ENCODE measurements at regions not wholly inside any gene's neighbourhood (a gene's known extent, or its start where the extent isn't known, plus 50 kb on each side); places are given as distances from the start of the nearest gene placed in this dataset.

DNA sequence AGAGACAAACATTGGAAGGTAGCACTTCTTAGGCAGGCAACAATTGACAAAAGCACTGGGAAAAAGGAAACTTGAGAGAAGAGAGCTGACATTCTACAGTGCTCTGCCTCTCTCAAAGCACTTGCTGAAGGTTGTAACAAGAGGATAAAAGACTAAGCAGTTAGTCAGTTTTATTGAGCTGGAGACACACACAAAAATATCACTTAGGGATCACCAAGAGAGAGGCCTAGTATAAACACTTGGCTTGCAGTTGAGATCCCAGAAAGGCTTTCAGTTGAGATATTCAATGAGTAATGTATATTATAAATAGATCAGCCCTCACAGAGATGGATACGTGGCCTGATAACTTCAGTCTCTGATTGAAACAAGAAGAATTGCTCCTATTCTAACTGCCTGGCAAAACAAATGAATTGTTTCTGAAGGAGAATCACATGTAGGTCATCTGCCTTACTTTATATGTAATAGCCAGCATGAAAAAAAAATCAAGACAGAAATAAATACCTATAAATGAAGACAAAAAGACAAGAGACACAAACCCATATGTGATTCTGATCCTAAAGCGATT, 747.2 kb upstream of the MAN1A1 start:
- TF ChIP-seq GATA2 (CRISPR knock-in tag; IDR thresholded peaks at IDR 0.05) (no peak), REST (IDR thresholded peaks at IDR 0.05; ENCODE audit: low read depth, low read length) (no peak), TAF1 (IDR thresholded peaks at IDR 0.05; ENCODE audit: borderline replicate concordance, low read depth, low read length) (no peak), MAX (IDR thresholded peaks at IDR 0.05; ENCODE audit: low read depth) (no peak), SMC3 (IDR thresholded peaks at IDR 0.05; ENCODE audit: low read depth, low read length) (no peak), YY1 (IDR thresholded peaks at IDR 0.05; ENCODE audit: low read depth) (no peak), EZH2phosphoT487 (IDR thresholded peaks at IDR 0.05; ENCODE audit: borderline replicate concordance, low read depth) (no peak), EP300 (IDR thresholded peaks at IDR 0.05; ENCODE audit: borderline replicate concordance in 1 of 2, low read depth in 1 of 2, low read length in 1 of 2) (no peak), POLR2AphosphoS5 (IDR thresholded peaks at IDR 0.05; ENCODE audit: low read depth, low read length) (no peak), RFX5 (IDR thresholded peaks at IDR 0.05; ENCODE audit: low read length) (no peak), FOSL2 (IDR thresholded peaks at IDR 0.05; ENCODE audit: borderline replicate concordance, low read depth) (no peak), ELF1 (IDR thresholded peaks at IDR 0.05) (no peak)
- TF ChIP-seq, protein P1, sequence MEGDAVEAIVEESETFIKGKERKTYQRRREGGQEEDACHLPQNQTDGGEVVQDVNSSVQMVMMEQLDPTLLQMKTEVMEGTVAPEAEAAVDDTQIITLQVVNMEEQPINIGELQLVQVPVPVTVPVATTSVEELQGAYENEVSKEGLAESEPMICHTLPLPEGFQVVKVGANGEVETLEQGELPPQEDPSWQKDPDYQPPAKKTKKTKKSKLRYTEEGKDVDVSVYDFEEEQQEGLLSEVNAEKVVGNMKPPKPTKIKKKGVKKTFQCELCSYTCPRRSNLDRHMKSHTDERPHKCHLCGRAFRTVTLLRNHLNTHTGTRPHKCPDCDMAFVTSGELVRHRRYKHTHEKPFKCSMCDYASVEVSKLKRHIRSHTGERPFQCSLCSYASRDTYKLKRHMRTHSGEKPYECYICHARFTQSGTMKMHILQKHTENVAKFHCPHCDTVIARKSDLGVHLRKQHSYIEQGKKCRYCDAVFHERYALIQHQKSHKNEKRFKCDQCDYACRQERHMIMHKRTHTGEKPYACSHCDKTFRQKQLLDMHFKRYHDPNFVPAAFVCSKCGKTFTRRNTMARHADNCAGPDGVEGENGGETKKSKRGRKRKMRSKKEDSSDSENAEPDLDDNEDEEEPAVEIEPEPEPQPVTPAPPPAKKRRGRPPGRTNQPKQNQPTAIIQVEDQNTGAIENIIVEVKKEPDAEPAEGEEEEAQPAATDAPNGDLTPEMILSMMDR (IDR thresholded peaks at IDR 0.05): no peak
- TF ChIP-seq, protein P2, sequence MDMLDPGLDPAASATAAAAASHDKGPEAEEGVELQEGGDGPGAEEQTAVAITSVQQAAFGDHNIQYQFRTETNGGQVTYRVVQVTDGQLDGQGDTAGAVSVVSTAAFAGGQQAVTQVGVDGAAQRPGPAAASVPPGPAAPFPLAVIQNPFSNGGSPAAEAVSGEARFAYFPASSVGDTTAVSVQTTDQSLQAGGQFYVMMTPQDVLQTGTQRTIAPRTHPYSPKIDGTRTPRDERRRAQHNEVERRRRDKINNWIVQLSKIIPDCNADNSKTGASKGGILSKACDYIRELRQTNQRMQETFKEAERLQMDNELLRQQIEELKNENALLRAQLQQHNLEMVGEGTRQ (IDR thresholded peaks at IDR 0.05; ENCODE audit: borderline replicate concordance, low read depth, low read length): no peak
